Panc1 (cell line): ENCODE measurements at regions not wholly inside any gene's neighbourhood (a gene's known extent, or its start where the extent isn't known, plus 50 kb on each side); places are given as distances from the start of the nearest gene placed in this dataset.

ENCODE experiments used
- POLR2AphosphoS5 ChIP-seq: IDR thresholded peaks from 2 replicates; pipeline ENCODE4 v1.6.1; 2012; ENCODE audit warnings: mild to moderate bottlenecking, low read depth, low read length, moderate library complexity
- SIN3A ChIP-seq: IDR thresholded peaks from 2 replicates; pipeline ENCODE4 v1.6.1; 2012; ENCODE audit warnings: low read depth, mild to moderate bottlenecking, low read length, moderate library complexity, borderline replicate concordance; ENCODE audit not compliant: insufficient read depth
- TCF7L2 ChIP-seq: IDR thresholded peaks from 2 replicates; pipeline ENCODE4 v1.6.1; 2011; ENCODE audit warnings: mild to moderate bottlenecking, low read depth, low read length, inconsistent platforms
- TF ChIP-seq, protein P1 (sequence below), 2 experiments: IDR thresholded peaks; 2 replicates each; pipeline ENCODE4 v1.6.1; 2011 to 2012; ENCODE audit warnings: low read depth in 2 of 2, control low read depth in 1 of 2, low read length in 1 of 2, mild to moderate bottlenecking in 1 of 2, moderate library complexity in 1 of 2; ENCODE audit not compliant: insufficient read depth in 1 of 2
- TF ChIP-seq, protein P2 (sequence below): fragments of 450-650 bp; IDR thresholded peaks from 2 replicates; pipeline ENCODE4 v1.5.1; 2017; ENCODE audit warnings: mild to moderate bottlenecking

DNA sequence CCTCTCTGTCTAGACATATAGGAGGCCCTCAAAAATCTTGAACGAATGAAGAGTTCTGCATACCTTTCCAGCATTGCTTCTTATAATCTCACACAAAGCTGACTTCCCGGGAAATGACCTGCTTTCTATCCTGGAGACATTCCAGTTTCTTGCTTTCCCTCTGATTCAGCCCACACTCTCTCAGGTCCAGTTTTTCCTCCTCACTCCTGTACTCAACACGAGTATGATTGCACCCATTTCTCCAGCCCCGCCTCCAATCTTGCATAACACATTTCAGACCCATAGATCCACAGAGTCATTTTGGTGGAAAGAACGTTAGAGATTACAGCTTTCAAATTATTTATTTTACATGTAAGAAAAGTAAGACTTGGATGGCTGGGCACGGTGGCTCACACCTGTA, 127.5 kb upstream of the TLR3 start:
- TF ChIP-seq POLR2AphosphoS5, result no peak
- no peak for TF ChIP-seq TCF7L2
- TF ChIP-seq, protein P1, sequence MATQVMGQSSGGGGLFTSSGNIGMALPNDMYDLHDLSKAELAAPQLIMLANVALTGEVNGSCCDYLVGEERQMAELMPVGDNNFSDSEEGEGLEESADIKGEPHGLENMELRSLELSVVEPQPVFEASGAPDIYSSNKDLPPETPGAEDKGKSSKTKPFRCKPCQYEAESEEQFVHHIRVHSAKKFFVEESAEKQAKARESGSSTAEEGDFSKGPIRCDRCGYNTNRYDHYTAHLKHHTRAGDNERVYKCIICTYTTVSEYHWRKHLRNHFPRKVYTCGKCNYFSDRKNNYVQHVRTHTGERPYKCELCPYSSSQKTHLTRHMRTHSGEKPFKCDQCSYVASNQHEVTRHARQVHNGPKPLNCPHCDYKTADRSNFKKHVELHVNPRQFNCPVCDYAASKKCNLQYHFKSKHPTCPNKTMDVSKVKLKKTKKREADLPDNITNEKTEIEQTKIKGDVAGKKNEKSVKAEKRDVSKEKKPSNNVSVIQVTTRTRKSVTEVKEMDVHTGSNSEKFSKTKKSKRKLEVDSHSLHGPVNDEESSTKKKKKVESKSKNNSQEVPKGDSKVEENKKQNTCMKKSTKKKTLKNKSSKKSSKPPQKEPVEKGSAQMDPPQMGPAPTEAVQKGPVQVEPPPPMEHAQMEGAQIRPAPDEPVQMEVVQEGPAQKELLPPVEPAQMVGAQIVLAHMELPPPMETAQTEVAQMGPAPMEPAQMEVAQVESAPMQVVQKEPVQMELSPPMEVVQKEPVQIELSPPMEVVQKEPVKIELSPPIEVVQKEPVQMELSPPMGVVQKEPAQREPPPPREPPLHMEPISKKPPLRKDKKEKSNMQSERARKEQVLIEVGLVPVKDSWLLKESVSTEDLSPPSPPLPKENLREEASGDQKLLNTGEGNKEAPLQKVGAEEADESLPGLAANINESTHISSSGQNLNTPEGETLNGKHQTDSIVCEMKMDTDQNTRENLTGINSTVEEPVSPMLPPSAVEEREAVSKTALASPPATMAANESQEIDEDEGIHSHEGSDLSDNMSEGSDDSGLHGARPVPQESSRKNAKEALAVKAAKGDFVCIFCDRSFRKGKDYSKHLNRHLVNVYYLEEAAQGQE (IDR thresholded peaks at IDR 0.05; ENCODE audit: insufficient read depth in 1 of 2, low read depth in 2 of 2, low read length in 1 of 2), result no peak
- TF ChIP-seq, protein P2, sequence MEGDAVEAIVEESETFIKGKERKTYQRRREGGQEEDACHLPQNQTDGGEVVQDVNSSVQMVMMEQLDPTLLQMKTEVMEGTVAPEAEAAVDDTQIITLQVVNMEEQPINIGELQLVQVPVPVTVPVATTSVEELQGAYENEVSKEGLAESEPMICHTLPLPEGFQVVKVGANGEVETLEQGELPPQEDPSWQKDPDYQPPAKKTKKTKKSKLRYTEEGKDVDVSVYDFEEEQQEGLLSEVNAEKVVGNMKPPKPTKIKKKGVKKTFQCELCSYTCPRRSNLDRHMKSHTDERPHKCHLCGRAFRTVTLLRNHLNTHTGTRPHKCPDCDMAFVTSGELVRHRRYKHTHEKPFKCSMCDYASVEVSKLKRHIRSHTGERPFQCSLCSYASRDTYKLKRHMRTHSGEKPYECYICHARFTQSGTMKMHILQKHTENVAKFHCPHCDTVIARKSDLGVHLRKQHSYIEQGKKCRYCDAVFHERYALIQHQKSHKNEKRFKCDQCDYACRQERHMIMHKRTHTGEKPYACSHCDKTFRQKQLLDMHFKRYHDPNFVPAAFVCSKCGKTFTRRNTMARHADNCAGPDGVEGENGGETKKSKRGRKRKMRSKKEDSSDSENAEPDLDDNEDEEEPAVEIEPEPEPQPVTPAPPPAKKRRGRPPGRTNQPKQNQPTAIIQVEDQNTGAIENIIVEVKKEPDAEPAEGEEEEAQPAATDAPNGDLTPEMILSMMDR, result no peak
- no peak for TF ChIP-seq SIN3A
